AG09309 (cell line): ENCODE measurements at regions not wholly inside any gene's neighbourhood (a gene's known extent, or its start where the extent isn't known, plus 50 kb on each side); places are given as distances from the start of the nearest gene placed in this dataset.

ENCODE experiments used
- DNase-seq: peaks from one replicate; pipeline ENCODE4 v3.0.0-alpha.2; 2010; ENCODE audit warnings: low read depth
- H3K4me3 ChIP-seq: 2 replicates; pipeline ENCODE4 v1.5.1; 2011; ENCODE audit warnings: mild to moderate bottlenecking, low read depth, low read length, moderate library complexity; ENCODE audit not compliant: control insufficient read depth
- TF ChIP-seq, protein P1 (sequence below): IDR thresholded peaks from 2 replicates; pipeline ENCODE4 v1.5.1; 2011; ENCODE audit warnings: mild to moderate bottlenecking, low read depth, low read length, inconsistent platforms; ENCODE audit not compliant: insufficient read depth, control insufficient read depth; ENCODE audit errors: missing control alignments

DNA sequence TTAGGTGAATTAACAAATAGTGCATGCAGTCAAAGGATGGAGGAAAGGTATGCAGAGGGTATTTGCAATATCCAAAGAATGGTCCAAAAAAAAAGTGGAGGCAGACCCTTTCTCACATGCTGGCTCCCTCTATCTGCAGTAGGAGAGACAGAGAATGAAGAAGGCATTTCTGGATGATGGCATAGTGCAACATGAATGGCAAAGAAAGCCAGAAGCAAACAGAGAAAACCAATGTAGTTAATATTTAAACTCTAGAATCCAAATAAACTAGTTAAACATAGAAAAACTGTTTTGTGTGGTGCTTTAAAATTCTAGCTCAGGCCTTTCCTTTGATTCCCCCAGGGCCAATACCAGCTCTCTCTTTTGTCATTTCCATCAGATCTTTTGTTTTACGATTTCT is 403.1 kb upstream of the WWC1 start:
- TF ChIP-seq, protein P1, sequence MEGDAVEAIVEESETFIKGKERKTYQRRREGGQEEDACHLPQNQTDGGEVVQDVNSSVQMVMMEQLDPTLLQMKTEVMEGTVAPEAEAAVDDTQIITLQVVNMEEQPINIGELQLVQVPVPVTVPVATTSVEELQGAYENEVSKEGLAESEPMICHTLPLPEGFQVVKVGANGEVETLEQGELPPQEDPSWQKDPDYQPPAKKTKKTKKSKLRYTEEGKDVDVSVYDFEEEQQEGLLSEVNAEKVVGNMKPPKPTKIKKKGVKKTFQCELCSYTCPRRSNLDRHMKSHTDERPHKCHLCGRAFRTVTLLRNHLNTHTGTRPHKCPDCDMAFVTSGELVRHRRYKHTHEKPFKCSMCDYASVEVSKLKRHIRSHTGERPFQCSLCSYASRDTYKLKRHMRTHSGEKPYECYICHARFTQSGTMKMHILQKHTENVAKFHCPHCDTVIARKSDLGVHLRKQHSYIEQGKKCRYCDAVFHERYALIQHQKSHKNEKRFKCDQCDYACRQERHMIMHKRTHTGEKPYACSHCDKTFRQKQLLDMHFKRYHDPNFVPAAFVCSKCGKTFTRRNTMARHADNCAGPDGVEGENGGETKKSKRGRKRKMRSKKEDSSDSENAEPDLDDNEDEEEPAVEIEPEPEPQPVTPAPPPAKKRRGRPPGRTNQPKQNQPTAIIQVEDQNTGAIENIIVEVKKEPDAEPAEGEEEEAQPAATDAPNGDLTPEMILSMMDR: no peak
- no peak for DNase-seq
- no peak overlapping the region for H3K4me3 ChIP-seq

DNA sequence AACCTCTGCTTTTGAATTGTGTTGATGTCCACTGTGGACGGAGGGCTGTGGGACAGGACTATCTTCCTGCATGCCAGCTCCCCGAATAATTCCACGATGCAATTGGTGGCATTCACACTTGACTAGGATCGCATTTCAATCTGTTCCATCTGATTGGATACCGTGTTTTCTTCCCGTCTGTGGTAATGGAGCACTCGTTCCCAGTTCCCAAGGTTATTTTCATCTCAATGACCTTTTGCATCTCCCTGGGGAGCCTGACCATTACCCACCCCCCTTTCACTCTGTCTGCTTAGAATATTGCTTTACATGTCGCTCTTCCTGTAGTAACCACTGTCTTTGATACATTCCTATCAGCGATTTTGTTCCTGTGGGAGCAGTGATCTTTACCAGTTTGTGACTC is 402.2 kb upstream of the WWC1 start:
- TF ChIP-seq, protein P1: no peak
- H3K4me3 ChIP-seq: no peak overlapping the region

DNA sequence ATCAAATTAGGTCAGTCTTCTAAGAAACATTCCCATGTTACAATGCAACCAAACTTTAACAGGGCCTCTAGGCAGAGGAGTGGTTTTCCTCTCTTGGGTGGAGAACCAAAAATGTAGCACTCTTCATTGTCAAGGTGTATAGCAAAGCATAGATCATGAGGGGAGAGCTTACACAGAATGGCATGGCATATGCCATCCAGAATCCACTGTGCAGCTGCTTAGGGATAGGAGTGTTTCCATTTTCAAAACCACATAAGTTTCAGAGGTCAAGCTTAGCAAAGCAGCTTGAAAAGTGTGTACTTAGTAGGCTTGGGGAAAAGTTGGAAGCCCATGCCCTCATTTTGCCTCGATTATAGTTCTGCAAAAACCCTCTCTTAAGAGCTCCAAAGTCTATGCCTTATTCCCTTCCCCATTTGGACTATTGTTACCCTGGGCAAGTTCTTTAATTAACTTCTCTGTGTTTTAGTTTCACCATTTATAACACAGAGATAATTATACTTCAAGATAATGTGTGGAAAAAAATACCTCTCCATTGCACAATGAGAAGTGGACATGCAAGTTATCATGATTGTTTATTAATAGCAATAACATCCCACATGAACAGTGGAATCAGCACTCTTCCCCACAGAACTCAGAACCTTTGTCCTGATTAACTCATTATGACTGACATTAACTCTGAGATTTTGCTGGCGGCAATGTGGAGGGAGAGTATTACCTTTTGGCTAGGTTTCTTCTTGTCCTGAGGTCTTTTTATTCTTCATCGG is 398.9 kb upstream of the WWC1 start:
- no peak for DNase-seq
- H3K4me3 ChIP-seq: no peak overlapping the region
- TF ChIP-seq, protein P1: no peak

More for the DNA sequence above, 402.2 kb upstream of the WWC1 start:
- DNase-seq: no peak

DNA sequence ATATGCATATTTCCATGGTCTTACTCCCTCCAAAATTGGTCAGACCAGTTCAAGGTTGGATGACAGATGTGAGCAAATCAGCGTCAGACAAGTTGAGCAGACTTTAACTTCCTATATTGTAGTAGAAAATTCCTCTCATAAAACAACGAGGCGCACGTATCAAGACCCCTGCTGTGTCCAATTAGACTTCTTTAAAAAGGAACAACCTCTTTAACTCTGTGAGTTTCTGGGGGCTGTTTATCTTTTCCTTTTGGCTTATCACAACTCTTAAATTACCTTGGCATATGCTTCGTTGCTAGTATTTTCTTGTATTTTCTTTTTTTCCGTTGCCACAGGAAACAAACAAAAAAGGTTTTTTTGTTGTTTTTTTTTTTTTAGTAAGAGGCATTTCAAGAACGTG is 398.2 kb upstream of the WWC1 start:
- no peak for DNase-seq
- TF ChIP-seq, protein P1: no peak
- no peak overlapping the region for H3K4me3 ChIP-seq

DNA sequence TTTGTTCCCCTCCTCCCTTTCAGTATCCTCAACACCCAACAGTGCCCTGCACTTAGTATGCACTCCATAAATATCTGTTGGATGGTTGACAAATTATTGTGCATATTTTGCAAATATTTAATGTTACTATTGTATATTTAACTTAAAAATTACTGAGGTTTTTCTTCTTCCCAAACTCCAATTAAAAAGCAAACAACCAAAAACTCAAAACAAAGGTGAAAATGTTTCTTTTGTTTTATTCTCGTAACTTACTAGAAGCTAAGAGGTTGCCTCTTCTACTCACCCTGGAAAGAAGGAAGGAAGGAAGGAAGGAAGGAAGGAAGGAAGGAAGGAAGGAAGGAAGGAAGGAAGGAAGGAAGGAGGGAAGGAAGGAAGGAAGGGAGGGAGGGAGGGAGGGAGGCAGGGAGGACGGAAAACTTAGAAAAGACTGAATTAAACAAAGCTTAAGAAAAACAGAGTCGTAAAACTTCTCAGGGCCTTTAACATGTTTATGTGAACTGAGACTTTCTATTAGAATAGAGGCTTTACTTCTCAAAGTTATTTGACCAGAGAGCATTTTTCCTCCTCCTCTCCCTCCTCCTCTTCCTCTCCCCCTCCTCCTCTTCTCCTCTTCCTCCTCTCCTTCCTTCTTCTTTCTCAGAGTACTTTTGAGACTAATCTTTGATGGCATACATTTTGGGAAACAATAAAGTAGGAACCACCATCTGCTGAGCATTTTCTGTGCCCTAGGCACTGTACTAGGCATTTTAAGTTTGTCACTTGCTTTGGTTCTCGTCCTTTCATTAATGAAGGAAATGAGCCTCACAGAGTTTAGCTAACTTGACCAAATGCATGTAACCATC is 396.6 kb upstream of the WWC1 start:
- DNase-seq: no peak
- TF ChIP-seq, protein P1: no peak
- H3K4me3 ChIP-seq: no peak overlapping the region

DNA sequence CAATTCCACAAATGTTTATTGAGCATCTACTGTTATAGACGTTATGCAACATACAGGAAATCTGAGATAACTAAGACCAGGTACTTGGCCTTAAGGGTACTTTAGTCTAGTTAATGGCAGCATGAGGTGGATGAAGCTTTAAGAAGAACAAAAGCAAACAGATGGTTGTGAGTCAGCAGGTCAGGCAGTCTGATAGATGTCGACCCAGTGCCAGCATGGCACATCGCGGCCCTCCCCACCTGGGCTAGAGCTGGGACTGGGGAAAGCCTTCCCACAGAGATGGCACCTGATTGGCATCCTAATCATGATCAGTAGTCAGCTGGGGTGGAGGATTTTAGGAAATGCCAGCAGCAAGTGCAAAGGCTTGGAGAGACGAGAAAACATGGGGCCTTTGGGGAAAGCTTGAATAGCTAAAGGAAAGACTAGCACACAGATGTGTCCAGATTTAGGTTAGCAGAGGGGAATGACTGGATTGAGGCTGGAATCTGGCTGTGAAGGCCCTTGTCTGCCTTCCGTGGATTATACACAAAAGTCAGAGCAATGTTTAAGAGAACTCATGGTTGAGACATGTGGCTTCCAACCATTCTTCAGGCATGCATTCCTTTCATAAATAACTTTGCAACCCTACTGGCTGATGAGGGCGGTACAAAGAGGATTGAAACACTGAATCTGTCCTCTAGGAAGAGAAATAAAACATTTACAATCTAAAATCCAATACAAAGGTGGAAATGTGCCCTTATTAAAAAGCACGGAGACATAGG is 395.4 kb upstream of the WWC1 start:
- DNase-seq: no peak
- TF ChIP-seq, protein P1: no peak
- no peak overlapping the region for H3K4me3 ChIP-seq
